ENCODE measurements at regions not wholly inside any gene's neighbourhood (a gene's known extent, or its start where the extent isn't known, plus 50 kb on each side); places are given as distances from the start of the nearest gene placed in this dataset.
A peak's percentile ranks its signal among the peaks of the same experiment; 100 is the strongest.

GRCh38 chr11:71115770-71116692 is 136.3 kb downstream of the SHANK2 start:
- no peak overlapping the region for H3K27ac ChIP-seq

DNA sequence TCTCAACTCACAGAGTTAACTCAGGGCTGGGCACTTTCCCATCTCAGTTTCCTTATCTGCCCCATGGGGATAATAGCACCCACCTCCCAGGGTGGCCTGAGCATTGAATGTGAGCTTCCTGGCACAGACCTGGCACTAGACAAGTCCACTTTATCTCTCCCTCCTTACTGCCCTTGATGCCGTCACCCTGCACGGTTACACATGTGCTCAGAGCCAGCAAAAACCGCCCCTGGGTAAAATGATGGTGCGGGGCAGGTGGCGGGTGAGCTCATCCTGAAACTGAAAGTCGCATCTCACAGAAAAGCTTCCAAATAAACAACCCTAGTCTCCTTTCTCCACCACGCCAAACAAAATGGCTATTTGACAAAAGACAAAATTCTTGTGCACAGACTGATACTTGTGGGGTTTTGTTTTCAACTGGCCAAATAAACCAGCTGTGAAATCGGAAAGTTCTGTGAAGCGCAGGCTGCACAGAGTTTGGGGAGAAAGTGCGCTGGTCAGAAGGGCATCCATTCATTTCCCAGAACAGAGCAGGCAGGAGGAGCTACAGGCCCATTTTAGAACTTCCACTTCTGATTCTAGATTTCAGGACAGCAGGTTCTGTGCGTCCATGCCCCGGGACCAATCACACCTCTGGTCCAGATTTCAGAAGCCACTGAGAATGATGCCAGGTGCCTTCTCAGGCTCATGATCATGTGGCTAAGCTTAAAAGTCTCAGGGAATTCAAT is 138.1 kb downstream of the SHANK2 start:
- H3K27ac ChIP-seq: peak overlapping the region; percentile 79
- TF ChIP-seq, protein P1, sequence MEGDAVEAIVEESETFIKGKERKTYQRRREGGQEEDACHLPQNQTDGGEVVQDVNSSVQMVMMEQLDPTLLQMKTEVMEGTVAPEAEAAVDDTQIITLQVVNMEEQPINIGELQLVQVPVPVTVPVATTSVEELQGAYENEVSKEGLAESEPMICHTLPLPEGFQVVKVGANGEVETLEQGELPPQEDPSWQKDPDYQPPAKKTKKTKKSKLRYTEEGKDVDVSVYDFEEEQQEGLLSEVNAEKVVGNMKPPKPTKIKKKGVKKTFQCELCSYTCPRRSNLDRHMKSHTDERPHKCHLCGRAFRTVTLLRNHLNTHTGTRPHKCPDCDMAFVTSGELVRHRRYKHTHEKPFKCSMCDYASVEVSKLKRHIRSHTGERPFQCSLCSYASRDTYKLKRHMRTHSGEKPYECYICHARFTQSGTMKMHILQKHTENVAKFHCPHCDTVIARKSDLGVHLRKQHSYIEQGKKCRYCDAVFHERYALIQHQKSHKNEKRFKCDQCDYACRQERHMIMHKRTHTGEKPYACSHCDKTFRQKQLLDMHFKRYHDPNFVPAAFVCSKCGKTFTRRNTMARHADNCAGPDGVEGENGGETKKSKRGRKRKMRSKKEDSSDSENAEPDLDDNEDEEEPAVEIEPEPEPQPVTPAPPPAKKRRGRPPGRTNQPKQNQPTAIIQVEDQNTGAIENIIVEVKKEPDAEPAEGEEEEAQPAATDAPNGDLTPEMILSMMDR (IDR thresholded peaks at IDR 0.05): no peak
- no peak for TF ChIP-seq ZFX (IDR thresholded peaks at IDR 0.05; ENCODE audit: borderline replicate concordance)

More at GRCh38 chr11:71115770-71116692, 136.3 kb downstream of the SHANK2 start:
- TF ChIP-seq ZFX (IDR thresholded peaks at IDR 0.05; ENCODE audit: borderline replicate concordance): no peak
- TF ChIP-seq, protein P1 (IDR thresholded peaks at IDR 0.05): no peak

DNA sequence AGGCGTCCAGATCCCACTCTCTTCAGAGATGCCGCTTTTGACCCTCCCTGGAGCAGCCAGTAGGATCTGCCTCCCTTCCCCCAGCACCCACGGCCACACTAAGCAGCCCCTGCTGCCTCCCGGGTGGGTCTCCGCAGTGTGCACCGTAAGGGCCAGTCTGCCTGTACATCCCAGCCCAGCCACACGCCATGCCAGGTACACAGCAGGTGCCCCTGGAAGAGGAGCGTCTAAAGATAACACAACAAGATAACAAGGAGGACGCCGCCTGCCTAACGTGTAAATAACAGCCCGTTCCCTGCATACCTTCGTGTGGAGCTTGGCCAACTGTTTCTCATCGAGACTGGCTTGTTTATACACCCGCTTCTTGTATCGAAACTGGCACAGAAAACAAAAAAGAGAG is 139.4 kb downstream of the SHANK2 start:
- H3K27ac ChIP-seq: peak overlapping the region; percentile 79
- TF ChIP-seq, protein P1 (IDR thresholded peaks at IDR 0.05): no peak
- TF ChIP-seq ZFX (IDR thresholded peaks at IDR 0.05; ENCODE audit: borderline replicate concordance): no peak

DNA sequence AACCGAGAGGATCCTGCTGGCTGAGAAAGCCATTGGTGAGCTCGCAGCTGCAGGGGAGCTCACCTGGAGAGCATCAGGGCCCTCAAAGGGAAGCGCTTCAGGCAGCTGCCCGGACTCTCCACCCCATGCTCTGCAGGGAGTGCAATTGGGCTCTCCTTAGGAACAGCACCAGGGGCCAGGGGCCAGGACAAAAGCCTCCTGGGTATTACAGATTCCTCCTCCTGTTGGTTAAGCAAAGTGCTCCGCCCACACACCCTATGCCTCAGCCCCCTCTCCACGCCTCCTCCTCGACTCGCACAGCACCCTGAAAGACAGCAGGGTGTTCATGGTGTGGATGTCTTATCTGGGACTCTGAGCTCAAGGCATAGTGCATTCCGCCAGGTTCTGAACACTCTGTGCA is 139.9 kb downstream of the SHANK2 start:
- TF ChIP-seq, protein P1 (IDR thresholded peaks at IDR 0.05): no peak
- no peak for TF ChIP-seq ZFX (IDR thresholded peaks at IDR 0.05; ENCODE audit: borderline replicate concordance)
- H3K27ac ChIP-seq: peak overlapping the region; percentile 79

GRCh38 chr11:71109586-71109985 is 142.8 kb downstream of the SHANK2 start:
- TF ChIP-seq, protein P1 (IDR thresholded peaks at IDR 0.05): no peak
- no peak for TF ChIP-seq ZFX (IDR thresholded peaks at IDR 0.05; ENCODE audit: borderline replicate concordance)
- H3K27ac ChIP-seq: no peak overlapping the region

- no peak overlapping the region for H3K27ac ChIP-seq
- no peak for TF ChIP-seq ZFX (IDR thresholded peaks at IDR 0.05; ENCODE audit: borderline replicate concordance)
- TF ChIP-seq, protein P1 (IDR thresholded peaks at IDR 0.05): no peak
These were observed 143.2 kb downstream of the SHANK2 start for GRCh38 chr11:71109186-71109585.

All from 22Rv1 (cell line).